Karpas-422 (cell line): ENCODE measurements at regions not wholly inside any gene's neighbourhood (a gene's known extent, or its start where the extent isn't known, plus 50 kb on each side); places are given as distances from the start of the nearest gene placed in this dataset.

Source experiments
- DNase-seq: peaks from one replicate; pipeline ENCODE4 v3.0.0-alpha.2; 2015
- H2AFZ ChIP-seq: fragments of 200-600 bp; sonication (generic); 2 replicates; pipeline ENCODE4 v1.6.1; 2014; ENCODE audit warnings: antibody characterized with exemption, low read length, mixed read lengths
- H3K27ac ChIP-seq: fragments of 200-600 bp; sonication (generic); 2 replicates; pipeline ENCODE4 v1.5.1; 2014; ENCODE audit warnings: mild to moderate bottlenecking, low read length, moderate library complexity
- H3K27me3 ChIP-seq: fragments of 200-600 bp; sonication (generic); 2 replicates; pipeline ENCODE4 v1.6.1; 2014; ENCODE audit warnings: low read length, mixed read lengths
- H3K36me3 ChIP-seq: fragments of 200-600 bp; sonication (generic); 2 replicates; pipeline ENCODE4 v1.6.1; 2014; ENCODE audit warnings: low read length, mixed read lengths; ENCODE audit not compliant: insufficient read depth
- H3K4me1 ChIP-seq: fragments of 200-600 bp; sonication (generic); 2 replicates; pipeline ENCODE4 v1.6.1; 2014; ENCODE audit warnings: mild to moderate bottlenecking, low read length, mixed read lengths
- H3K4me2 ChIP-seq: fragments of 200-600 bp; sonication (generic); 2 replicates; pipeline ENCODE4 v1.6.1; 2014; ENCODE audit warnings: low read length, low read depth, mild to moderate bottlenecking; ENCODE audit not compliant: poor library complexity, severe bottlenecking
- H3K4me3 ChIP-seq: fragments of 200-600 bp; sonication (generic); 2 replicates; pipeline ENCODE4 v1.5.1; 2014; ENCODE audit warnings: mild to moderate bottlenecking, antibody characterized with exemption, low read length, mixed read lengths
- H3K79me2 ChIP-seq: fragments of 200-600 bp; sonication (generic); 2 replicates; pipeline ENCODE4 v1.6.1; 2014; ENCODE audit warnings: mild to moderate bottlenecking, low read length, mixed read lengths
- H3K9ac ChIP-seq: fragments of 200-600 bp; sonication (generic); 2 replicates; pipeline ENCODE4 v1.6.0; 2014; ENCODE audit warnings: low read length
- H3K9me2 ChIP-seq: fragments of 200-600 bp; sonication (generic), shearing (Covaris generic); replicated peaks from 2 replicates; pipeline ENCODE4 v1.6.0; 2014; ENCODE audit warnings: mild to moderate bottlenecking, low read length, moderate library complexity; ENCODE audit not compliant: insufficient read depth
- H3K9me3 ChIP-seq: fragments of 300-700, 200-600 bp; sonication (generic); 2 replicates; pipeline ENCODE4 v1.6.1; 2014; ENCODE audit warnings: low read length, mixed read lengths
- H4K20me1 ChIP-seq: fragments of 200-600 bp; sonication (generic); 2 replicates; pipeline ENCODE4 v1.6.1; 2014; ENCODE audit warnings: mild to moderate bottlenecking, antibody characterized with exemption, low read length, low read depth; ENCODE audit not compliant: insufficient read depth

DNA sequence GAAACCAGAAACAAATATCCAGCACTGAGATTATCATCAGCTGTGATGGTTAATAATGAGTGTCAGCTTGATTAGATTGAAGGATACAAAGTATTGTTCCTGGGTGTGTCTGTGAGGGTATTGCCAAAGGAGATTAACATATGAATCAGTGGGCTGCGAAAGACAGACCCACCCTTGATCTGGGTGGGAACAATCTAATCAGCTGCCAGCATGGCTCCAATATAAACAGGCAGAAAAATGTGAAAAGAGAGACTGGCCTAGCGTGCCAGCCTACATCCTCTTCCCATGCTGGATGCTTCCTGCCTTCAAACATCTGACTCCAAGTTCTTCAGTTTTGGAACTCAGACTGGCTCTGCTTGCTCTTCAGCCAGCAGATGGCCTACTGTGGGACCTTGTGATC is 869.5 kb downstream of the SI start:
- H3K36me3 ChIP-seq, result no peaks in the 10 kb centered on the region
- no peaks in the 10 kb centered on the region for H3K9me2 ChIP-seq
- H2AFZ ChIP-seq, result no peak overlapping the region
- no peak overlapping the region for H3K27ac ChIP-seq
- no peaks in the 10 kb centered on the region for H4K20me1 ChIP-seq
- H3K4me3 ChIP-seq, result no peak overlapping the region
- no peak overlapping the region for H3K4me2 ChIP-seq
- peaks cover 15% of the 10 kb centered on the region for H3K9me3 ChIP-seq
- no peak for DNase-seq
- H3K9ac ChIP-seq, result no peak overlapping the region
- no peaks in the 10 kb centered on the region for H3K79me2 ChIP-seq
- H3K4me1 ChIP-seq, result no peaks in the 10 kb centered on the region
- H3K27me3 ChIP-seq, result no peaks in the 10 kb centered on the region

DNA sequence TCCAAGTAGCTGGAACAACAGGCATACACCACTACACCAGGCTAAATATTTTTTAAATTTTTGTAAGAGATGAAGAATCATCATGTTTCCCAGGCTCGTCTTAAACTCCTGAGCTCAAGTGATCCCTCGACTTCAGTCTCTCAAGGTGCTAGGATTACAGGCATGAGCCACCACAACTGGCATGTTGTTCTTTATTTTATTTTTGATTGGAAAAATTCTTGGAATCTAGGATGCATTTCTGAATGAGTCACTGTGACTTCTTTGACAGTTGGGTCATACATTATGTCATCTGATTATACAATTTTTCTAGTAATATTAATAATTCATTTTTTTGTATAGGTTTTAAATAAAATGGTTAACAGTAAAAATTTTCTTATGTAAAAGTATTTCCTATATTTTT is 870.2 kb downstream of the SI start:
- Histone ChIP-seq H3K36me3 (no peaks in the 10 kb centered on the region), H3K27ac (no peak overlapping the region), H3K27me3 (no peaks in the 10 kb centered on the region), H3K9me3 (peaks cover 15% of the 10 kb centered on the region), H2AFZ (no peak overlapping the region), H3K9me2 (no peaks in the 10 kb centered on the region), H3K4me1 (no peaks in the 10 kb centered on the region), H3K4me2 (no peak overlapping the region), H3K79me2 (no peaks in the 10 kb centered on the region), H3K4me3 (no peak overlapping the region), H3K9ac (no peak overlapping the region), H4K20me1 (no peaks in the 10 kb centered on the region)
- no peak for DNase-seq

GRCh38 chr3:164200053-164200823 is 878.1 kb downstream of the SI start:
- H3K9ac ChIP-seq, result no peak overlapping the region
- no peaks in the 10 kb centered on the region for H3K4me1 ChIP-seq
- no peaks in the 10 kb centered on the region for H3K9me2 ChIP-seq
- H3K4me2 ChIP-seq, result no peak overlapping the region
- peaks cover 38% of the 10 kb centered on the region for H3K9me3 ChIP-seq
- no peak for DNase-seq
- H3K79me2 ChIP-seq, result no peaks in the 10 kb centered on the region
- no peak overlapping the region for H3K4me3 ChIP-seq
- no peak overlapping the region for H3K27ac ChIP-seq
- no peaks in the 10 kb centered on the region for H3K36me3 ChIP-seq
- H2AFZ ChIP-seq, result no peak overlapping the region
- H4K20me1 ChIP-seq, result no peaks in the 10 kb centered on the region
- H3K27me3 ChIP-seq, result no peaks in the 10 kb centered on the region

DNA sequence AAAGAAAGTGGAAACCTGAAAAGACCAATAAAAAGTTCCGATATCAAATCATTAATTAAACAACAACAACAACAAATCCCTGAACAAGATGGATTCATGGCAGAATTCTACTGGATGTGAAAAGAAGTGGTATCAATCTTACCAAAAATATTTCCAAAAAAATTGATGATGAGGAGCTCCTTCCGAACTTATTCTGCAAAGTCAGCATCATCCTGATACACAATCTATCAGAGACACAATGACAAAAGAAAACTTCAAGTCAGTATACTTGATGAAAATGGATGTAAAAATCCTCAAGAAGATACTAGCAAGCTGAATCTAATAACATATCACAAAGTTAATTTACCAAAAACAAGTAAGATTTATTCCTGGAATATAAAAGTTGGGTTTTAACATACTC is 881.8 kb downstream of the SI start:
- H4K20me1 ChIP-seq, result no peaks in the 10 kb centered on the region

DNA sequence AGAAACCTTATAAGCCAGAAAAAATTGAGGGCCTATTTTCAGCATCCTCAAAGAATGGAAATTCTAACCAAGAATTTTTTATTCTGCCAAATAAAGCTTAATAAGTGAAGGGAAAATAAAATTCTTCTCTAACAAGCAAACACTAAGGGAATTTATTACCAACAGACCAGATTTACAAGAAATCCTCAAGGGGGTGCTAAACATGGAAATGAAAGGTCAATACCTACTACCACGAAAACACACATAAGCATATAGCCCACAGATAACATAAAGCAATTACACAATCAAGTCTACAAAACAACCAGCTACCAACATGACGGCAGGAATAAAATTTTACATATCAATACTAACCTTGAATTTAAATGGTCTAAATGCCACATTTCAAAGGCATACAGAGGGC is 883.5 kb downstream of the SI start:
- Histone ChIP-seq H3K9ac (no peak overlapping the region), H3K4me3 (no peak overlapping the region), H3K79me2 (no peaks in the 10 kb centered on the region), H3K27me3 (no peaks in the 10 kb centered on the region), H4K20me1 (no peaks in the 10 kb centered on the region), H3K9me2 (no peaks in the 10 kb centered on the region), H3K36me3 (no peaks in the 10 kb centered on the region), H3K27ac (no peak overlapping the region), H3K4me2 (no peak overlapping the region), H3K4me1 (no peaks in the 10 kb centered on the region), H2AFZ (no peak overlapping the region), H3K9me3 (peaks cover 47% of the 10 kb centered on the region)
- no peak for DNase-seq

More for the DNA sequence above, 881.8 kb downstream of the SI start:
- Histone ChIP-seq H2AFZ (no peak overlapping the region), H3K4me2 (no peak overlapping the region), H3K36me3 (no peaks in the 10 kb centered on the region), H3K27ac (no peak overlapping the region), H3K9ac (no peak overlapping the region), H3K9me3 (peaks cover 57% of the 10 kb centered on the region), H3K9me2 (no peaks in the 10 kb centered on the region), H3K27me3 (no peaks in the 10 kb centered on the region), H3K4me3 (no peak overlapping the region), H3K79me2 (no peaks in the 10 kb centered on the region), H3K4me1 (no peaks in the 10 kb centered on the region)
- no peak for DNase-seq

DNA sequence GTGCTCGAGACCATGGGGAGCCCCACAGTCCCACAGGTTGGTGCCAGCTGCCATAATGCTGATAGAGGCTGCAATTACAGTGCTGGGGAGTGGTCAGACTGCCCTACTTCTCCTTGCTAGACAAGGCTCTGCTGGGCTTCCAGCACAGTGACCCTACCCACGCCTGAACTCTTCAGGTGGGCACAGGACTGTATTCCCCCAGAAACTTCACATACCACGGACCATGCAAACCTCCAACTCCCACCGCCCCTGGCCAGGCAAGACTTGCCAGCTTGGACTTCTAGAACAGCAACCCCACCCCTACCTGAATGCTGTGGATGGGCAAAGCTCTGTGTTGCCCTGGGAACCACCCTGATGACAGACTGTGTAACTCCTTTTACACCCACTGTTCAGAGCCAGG is 885.3 kb downstream of the SI start:
- no peak overlapping the region for H2AFZ ChIP-seq
- H3K9ac ChIP-seq, result no peak overlapping the region
- no peaks in the 10 kb centered on the region for H3K79me2 ChIP-seq
- H3K4me2 ChIP-seq, result no peak overlapping the region
- peaks cover 44% of the 10 kb centered on the region for H3K9me3 ChIP-seq
- DNase-seq, result no peak
- H3K4me3 ChIP-seq, result no peak overlapping the region
- no peaks in the 10 kb centered on the region for H3K9me2 ChIP-seq
- no peaks in the 10 kb centered on the region for H3K36me3 ChIP-seq
- no peaks in the 10 kb centered on the region for H3K27me3 ChIP-seq
- H4K20me1 ChIP-seq, result no peaks in the 10 kb centered on the region
- no peak overlapping the region for H3K27ac ChIP-seq
- no peaks in the 10 kb centered on the region for H3K4me1 ChIP-seq

DNA sequence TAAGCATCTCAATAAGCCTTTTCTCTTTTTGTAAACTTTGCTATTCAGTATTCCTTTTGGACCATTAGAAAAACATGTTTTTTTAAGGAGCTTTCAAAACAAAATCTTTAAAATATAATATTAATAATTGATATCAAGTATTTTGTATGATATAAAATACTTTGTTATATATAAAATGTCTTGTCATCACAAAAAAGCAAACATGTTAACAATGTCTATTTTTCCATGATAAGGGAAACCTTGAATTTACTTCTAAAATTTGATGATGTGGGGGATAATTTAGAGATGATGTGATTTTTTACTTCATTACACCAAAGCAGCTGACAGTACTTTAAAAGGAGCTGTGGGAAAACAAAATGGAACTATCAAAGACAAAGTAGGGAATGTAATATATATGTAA is 887.7 kb downstream of the SI start:
- Histone ChIP-seq H3K4me1 (no peaks in the 10 kb centered on the region), H4K20me1 (no peaks in the 10 kb centered on the region), H3K4me3 (no peak overlapping the region), H3K27ac (no peak overlapping the region), H3K36me3 (no peaks in the 10 kb centered on the region), H3K79me2 (no peaks in the 10 kb centered on the region), H3K27me3 (no peaks in the 10 kb centered on the region), H3K9me2 (no peaks in the 10 kb centered on the region), H2AFZ (no peak overlapping the region), H3K4me2 (no peak overlapping the region), H3K9ac (no peak overlapping the region), H3K9me3 (peaks cover 38% of the 10 kb centered on the region)
- DNase-seq, result no peak

- Histone ChIP-seq H3K27ac (no peak overlapping the region), H3K4me3 (no peak overlapping the region), H3K36me3 (no peaks in the 10 kb centered on the region), H3K79me2 (no peaks in the 10 kb centered on the region), H3K9me2 (no peaks in the 10 kb centered on the region), H3K9ac (no peak overlapping the region), H4K20me1 (no peaks in the 10 kb centered on the region), H3K9me3 (peaks cover 27% of the 10 kb centered on the region), H3K4me1 (no peaks in the 10 kb centered on the region), H2AFZ (no peak overlapping the region), H3K4me2 (no peak overlapping the region), H3K27me3 (no peaks in the 10 kb centered on the region)
- no peak for DNase-seq
Measured at GRCh38 chr3:164186095-164186494, 892.2 kb downstream of the SI start.
